NCI-H2081 treated with DMSO at 0.1 percent for 48 hours (cell line): ENCODE measurements at regions not wholly inside any gene's neighbourhood (a gene's known extent, or its start where the extent isn't known, plus 50 kb on each side); places are given as distances from the start of the nearest gene placed in this dataset.
"Not testable (repeated sequence)": the region's sequence is repeated elsewhere in the genome, so short reads cannot be mapped to it uniquely, and the experiment has no call there.

Source experiments
- DNase-seq: peaks from one replicate; lab custom pipeline; 2025; lab: John Stamatoyannopoulos, UW

DNA sequence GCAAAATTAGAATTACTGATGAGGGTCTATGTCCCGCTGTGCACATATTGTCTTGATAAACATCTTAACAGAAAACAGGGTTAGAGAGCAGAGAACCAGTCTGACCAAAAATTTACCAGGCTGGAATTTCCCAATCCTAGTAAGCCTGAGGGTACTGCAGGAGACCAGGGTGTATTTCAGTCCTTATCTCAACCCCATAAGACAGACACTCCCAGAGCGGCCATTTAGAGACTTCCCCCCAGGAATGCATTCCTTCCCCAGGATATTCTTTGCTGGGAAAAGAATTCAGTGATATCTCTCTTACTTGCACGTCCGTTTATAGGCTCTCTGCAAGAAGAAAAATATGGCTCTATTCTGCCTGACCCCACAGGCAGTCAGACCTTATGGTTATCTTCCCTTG, 101.4 kb upstream of the FAM3C start:
- not testable (repeated sequence) for DNase-seq

DNA sequence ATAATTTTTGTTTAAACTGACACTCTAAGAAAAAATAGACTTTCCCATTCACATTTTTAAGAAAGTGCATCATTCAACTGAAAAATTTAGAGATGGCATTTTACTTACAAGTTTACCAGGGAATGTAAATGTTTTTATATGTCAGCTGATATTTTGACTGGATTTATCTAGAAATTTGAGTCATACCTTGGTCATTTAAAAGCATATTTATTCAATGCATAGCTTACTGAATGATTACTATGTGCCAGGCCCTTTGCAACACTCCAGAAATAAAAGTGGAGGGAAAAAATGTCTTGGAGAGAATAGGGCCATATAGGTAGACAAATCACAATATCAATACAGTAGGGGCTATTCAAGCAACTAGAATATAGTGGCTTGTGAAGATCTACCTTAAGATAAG, 98.4 kb upstream of the FAM3C start:
- DNase-seq, result no peak

DNA sequence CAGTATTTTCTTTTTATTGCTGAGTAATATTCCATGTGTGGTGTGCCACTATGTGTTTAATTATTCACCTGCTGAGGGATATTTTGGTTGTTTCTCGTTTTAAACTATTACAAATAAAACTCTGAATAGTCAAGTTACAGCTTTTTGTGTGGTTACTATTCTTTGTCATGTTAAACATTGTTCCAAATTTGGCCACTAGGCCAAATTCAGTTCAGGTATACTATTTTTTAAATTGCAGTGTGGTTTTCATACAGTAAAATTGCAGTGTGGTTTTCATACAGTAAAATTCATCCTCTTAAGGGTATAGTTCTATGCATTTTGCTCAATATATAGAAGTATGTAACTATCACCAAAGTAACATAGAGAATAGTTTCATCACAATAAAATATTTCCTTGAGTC, 97.4 kb upstream of the FAM3C start:
- DNase-seq, result no peak

DNA sequence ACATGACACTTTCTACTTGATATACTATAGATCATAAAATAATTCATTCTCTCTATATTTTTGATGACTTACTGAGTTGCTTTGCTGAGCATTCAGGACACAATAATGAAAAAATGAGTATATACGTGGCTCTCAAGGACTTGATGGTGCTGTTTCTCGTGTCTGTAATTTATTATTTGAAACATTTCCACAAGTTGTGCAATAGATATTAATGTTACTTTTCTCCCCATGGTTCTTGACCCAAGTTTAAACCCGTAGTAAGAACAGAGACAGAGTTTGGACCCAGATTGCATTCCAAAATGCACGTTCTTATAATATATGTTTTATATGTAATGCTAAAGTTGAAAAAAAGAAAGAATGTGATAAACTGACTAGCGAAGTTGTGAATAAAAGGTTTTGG, 94.2 kb upstream of the FAM3C start:
- DNase-seq, result no peak

DNA sequence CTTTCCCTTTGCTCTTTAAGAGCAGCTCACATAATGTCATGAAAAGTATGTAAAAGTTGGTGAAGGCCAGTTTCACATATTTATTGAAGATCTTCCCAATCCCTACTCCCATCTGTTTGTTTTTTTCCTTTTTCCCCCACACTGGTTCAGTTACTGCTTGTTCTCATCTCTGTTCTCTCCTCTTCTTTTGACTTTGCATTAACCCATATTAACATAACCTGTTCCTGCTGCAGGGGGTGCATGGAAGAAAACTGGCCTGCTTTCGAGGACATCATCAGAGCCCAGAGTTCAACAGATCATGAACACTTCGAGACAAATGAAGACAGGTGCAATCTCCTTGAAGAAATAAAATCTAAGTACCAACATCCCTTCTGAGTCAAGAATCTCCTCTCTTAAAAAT, 93.3 kb upstream of the FAM3C start:
- no peak for DNase-seq

GRCh38 chr7:121488111-121488650, 92.1 kb upstream of the FAM3C start:
- DNase-seq, result no peak

DNA sequence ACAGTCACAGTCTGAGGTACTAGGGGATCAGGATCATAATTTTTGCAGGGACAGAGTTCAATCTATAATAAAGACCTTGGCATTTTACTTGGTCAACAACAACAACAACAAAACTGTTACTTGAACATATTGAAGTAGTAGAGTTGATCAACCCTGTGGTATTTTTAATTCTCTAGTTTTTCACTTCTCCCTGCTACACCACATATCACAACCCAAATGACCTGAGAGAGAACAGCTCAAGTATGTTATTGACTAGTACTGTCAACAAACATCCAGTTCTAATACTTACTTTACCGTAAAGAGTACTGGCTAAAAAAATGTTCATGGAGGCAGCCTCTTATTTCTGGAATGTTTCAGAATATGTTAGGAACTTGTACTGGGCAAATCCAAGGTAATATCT, 90.5 kb upstream of the FAM3C start:
- no peak for DNase-seq

DNA sequence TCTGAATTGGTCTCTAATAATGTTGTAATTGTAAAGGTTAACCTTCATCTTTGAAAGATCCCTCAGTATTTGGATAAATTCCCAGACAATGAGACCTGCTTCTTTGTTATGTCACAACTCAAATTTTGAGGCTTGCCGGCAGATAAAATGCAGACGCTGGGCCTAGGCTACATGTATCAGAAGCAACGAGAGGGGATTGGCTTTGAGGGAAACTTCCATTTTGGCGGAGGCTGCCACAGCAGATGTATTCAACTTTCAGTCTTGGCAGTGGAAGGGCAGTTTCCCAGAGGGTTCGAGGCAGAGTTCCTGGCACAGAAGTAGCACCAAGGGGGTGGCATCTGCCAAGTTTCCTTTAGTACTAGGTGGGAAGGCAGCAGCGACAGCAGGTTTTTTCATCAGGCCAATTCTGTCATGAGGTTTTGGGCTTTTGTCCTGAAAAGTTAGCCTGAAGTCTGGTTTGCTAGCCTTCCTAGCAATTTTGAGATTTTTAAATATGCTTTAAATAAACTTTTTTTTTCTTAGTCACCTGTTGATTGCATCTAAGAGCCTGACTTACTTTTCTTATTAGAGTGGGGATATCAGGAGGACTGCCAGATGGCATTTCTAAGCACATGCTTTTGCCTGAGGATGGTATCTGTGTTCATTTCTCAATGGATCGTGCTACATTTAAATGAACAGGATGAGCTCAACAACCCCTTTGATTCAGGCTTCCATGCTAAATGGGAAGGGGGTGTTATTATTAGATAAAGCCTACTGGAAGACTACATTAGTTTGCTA, 89.5 kb upstream of the FAM3C start:
- DNase-seq, result no peak

DNA sequence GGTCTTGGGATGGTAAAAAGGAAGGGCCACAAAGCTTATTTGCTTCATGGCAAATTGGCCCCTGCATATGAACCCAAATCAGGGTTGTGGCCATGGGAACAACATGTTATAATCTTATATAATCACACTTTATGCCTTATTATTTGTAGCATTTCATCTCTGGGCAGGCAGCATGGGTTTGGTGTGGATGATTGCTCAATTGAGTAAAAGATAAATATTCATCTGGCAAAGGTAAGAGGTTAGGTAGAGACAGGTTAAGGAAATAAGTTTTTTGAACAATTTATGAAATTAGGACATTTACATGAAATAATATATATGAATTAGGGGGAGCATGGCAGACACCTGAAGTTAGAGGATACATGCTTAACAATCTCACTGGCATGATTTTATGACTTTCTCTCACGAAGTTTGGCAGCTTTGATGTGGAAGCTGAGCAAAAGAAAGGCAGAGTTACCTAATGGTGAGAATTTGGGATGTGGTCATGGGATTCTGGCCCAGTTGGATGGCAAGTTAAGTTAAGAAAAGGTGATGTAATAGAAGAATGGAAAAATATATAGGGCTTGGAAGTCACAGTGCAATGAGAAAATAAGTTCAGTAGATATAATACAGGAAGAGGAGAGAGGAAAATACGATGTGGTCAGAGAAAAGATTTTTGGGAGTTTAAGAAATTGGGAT, 88.1 kb upstream of the FAM3C start:
- DNase-seq, result no peak

- no peak for DNase-seq
These were observed 84.6 kb upstream of the FAM3C start for GRCh38 chr7:121480566-121481335.

- DNase-seq, result no peak
These were observed 84.0 kb upstream of the FAM3C start for GRCh38 chr7:121480058-121480457.

- DNase-seq, result no peak
These were observed 83.4 kb upstream of the FAM3C start for GRCh38 chr7:121479466-121479865.

DNA sequence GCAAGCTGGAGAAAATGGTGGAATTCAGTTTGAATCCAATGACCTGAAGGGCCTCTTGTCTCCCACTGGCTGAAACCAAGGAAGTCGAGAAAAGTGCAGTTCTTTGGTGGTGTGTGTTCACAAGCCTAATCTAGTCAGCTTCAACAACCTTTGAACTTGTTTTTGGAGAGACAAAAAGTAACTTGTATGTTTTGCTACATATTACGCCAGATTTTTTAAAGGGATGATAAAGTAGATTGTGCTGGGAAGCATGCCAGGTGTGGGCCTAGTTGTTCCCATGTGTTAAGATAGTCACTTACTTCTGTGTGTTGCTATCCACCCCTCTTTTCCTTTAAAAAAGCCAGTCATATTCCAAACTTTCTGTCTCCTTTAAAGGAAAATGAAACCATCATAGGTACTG, 79.7 kb upstream of the FAM3C start:
- no peak for DNase-seq

DNA sequence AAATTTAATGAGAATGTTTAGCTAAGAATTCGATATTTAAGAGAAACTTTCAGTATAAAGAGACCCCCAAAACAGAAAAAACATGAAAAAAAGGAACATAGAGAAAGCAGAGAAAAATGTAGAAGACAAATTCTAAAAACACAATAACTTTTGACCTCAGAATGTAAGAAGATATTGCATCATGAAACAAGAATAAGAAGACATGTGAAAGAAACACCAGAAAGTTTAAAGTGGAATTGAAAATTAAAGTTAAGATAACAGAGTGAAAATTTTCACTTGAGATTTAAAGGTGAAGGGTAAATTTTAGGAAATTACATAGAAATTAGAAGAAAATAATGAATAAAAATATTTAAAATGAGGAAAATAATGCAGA, 78.2 kb upstream of the FAM3C start:
- no peak for DNase-seq

- DNase-seq, result no peak
These were observed 77.7 kb upstream of the FAM3C start for GRCh38 chr7:121473645-121474300.

GRCh38 chr7:121466455-121466854, 70.3 kb upstream of the FAM3C start:
- no peak for DNase-seq

- no peak for DNase-seq
These were observed 63.0 kb upstream of the FAM3C start for GRCh38 chr7:121459148-121459547.

DNA sequence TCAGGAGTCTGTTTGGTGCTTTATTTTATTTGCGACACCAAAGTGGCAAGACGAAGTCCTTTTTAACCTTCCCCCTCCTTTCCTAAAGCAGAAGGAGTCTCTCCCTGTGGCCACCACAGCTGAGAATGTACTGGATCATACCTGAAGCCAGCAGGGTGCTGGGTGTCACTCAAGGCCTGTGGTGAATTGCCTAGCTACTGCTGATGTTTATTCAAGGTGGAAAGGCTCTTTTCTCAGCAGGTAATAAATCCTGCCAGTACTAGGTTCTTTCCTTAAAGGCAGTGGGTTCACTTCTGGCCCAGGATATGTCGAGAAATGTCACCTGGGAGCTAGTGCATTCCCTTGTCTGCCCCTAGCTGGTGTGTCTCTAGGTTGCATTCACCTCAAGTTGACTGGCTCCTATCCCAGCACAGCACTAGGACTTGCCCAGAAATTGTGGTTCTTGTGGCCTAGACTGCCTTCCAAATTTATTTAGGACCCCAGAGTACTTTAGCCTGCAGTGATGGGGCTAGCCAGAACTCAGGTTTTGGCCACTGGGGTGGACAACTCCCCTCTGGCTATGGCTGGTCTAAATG, 60.8 kb upstream of the FAM3C start:
- no peak for DNase-seq

DNA sequence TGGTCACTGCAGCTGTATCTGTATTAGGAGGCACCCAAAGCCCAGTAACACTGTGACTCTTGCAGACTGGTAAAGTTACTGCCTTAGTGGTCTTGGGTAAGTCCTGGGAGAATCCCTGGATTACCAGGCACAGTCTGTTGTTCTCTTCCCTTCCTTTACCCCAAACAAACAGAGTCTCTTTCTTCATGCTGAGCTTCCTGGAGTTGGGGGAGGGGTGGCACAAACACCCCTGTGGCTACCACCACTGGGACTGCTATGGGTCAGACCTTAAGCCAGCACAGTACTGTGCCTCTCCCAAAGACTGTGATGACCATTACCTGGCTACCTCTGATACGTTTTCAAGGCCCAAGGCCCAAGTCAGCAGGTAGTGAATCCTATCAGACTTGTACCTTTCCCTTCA, 59.9 kb upstream of the FAM3C start:
- DNase-seq, result no peak

GRCh38 chr7:121452389-121452788, 56.3 kb upstream of the FAM3C start:
- DNase-seq, result no peak

DNA sequence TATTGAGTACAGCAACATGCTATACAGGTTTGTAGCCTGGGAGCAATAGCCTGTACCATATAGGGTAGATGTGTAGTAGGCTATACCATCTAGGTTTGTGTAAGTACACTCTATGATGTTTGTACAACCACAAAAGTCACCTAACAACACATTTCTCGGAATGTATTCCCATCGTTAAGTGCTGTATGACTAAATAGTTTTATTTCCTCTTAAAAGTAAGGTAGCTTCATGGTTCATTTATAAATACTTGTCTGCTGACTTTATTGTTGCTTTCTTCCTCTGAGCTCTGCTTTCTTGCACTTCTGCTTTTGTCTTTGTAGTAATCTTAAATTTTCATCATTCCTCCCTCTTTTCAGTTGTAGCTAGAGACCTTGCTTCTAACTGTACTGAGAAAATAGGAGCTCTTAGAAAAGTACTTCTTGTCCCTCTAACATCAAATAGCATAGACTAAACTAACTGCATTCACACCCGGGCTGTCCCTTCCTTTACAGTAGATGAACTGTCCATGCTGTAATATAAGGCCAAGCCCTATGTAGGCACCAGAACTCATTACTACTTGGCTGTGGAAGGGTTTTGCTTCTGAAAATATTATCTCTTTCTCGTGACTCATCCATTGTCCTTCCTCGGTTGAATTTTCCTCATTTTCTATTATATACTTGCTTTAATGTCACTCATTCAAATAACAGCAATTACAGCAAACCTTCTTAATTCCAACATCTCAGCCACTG, 55.4 kb upstream of the FAM3C start:
- no peak for DNase-seq
